Naive thymus-derived CD8-positive, alpha-beta T cell (primary cell): ENCODE measurements at regions not wholly inside any gene's neighbourhood (a gene's known extent, or its start where the extent isn't known, plus 50 kb on each side); places are given as distances from the start of the nearest gene placed in this dataset.
A peak's percentile ranks its signal among the peaks of the same experiment; 100 is the strongest.
"Not testable (repeated sequence)": the region's sequence is repeated elsewhere in the genome, so short reads cannot be mapped to it uniquely, and the experiment has no call there.

Source experiments
- ATAC-seq, 2 donors: fragments of 150-1000 bp; cut with Tn5 transposase in 1 of 2; sonication (Bioruptor Pico), chemical (Tn5 transposase) in 1 of 2; 1 replicate in 1 of 2; 2 replicates in 1 of 2; pipeline ENCODE4 v1.10.0; 2021; ENCODE audit warnings: mild to moderate bottlenecking in 2 of 2, moderate library complexity in 2 of 2
- POLR2A ChIA-PET: fragments of 350-600 bp; sonication (Branson Sonifier 250); formaldehyde crosslinking; loops from one replicate; lab custom pipeline; 2021; ENCODE audit warnings: antibody characterized with exemption; lab: Charles Lee
- DNase-seq, 10 donors: peaks; one replicate each; pipeline versions ENCODE4 v3.0.0 to v3.0.0-alpha.2; 2020 to 2022
- H3K27ac Mint-ChIP-seq, 10 donors: one replicate each; pipeline ENCODE4 v1.8.0; 2020 to 2022; ENCODE audit warnings: mild to moderate bottlenecking in 10 of 10, mixed read lengths in 10 of 10, moderate library complexity in 4 of 10, inconsistent platforms in 1 of 10
- H3K27me3 Mint-ChIP-seq, 5 donors: one replicate each; pipeline ENCODE4 v1.8.0; 2021 to 2022; ENCODE audit warnings: mixed read lengths in 5 of 5
- H3K36me3 Mint-ChIP-seq, 3 donors: one replicate each; pipeline ENCODE4 v1.8.0; 2020 to 2022; ENCODE audit warnings: mixed read lengths in 3 of 3, mild to moderate bottlenecking in 2 of 3, inconsistent platforms in 1 of 3
- H3K4me1 Mint-ChIP-seq, 4 donors: one replicate each; pipeline ENCODE4 v1.8.0; 2021 to 2022; ENCODE audit warnings: mixed read lengths in 4 of 4
- H3K4me3 Mint-ChIP-seq, 10 donors: one replicate each; pipeline ENCODE4 v1.8.0; 2020 to 2022; ENCODE audit warnings: mild to moderate bottlenecking in 10 of 10, mixed read lengths in 10 of 10, moderate library complexity in 6 of 10, inconsistent platforms in 1 of 10
- H3K9me3 Mint-ChIP-seq, 9 donors: one replicate each; pipeline ENCODE4 v1.8.0; 2020 to 2022; ENCODE audit warnings: mixed read lengths in 9 of 9, mild to moderate bottlenecking in 3 of 9, inconsistent platforms in 1 of 9, moderate library complexity in 1 of 9

- POLR2A ChIA-PET, H3K4me3 Mint-ChIP-seq, ATAC-seq, H3K27ac Mint-ChIP-seq, H3K27me3 Mint-ChIP-seq, DNase-seq: not testable (repeated sequence)
- Mint-ChIP-seq H3K36me3 (peaks cover 0 to 16% (median 0%) of the 10 kb centered on the region in 3 donors), H3K9me3 (peaks cover 9 to 87% (median 33%) of the 10 kb centered on the region in 9 donors), H3K4me1 (peaks cover 0 to 16% (median 0%) of the 10 kb centered on the region in 4 donors)
Observed at GRCh38 chrY:10958122-10958521, 1430.4 kb downstream of the TSPY10 start.

- ATAC-seq = no peak
- POLR2A ChIA-PET = no interaction called here
- Mint-ChIP-seq H3K9me3 (peaks cover 19 to 94% (median 35%) of the 10 kb centered on the region in 9 donors), H3K4me3 (no peak overlapping the region), H3K4me1 (peaks cover 0 to 6% (median under 1%) of the 10 kb centered on the region in 4 donors), H3K27me3 (no peaks in the 10 kb centered on the region), H3K36me3 (peaks cover 0 to 2% (median 0%) of the 10 kb centered on the region in 3 donors), H3K27ac (no peak overlapping the region)
- DNase-seq = no peak
Observed at GRCh38 chrY:10973422-10973821, 1445.7 kb downstream of the TSPY10 start.

- Mint-ChIP-seq H3K9me3 (peaks cover 19 to 100% (median 56%) of the 10 kb centered on the region in 9 donors), H3K27me3 (no peaks in the 10 kb centered on the region), H3K4me3 (no peak overlapping the region), H3K4me1 (peaks cover 0 to 11% (median 0%) of the 10 kb centered on the region in 4 donors), H3K27ac (no peak overlapping the region), H3K36me3 (peaks cover 0 to 32% (median 3%) of the 10 kb centered on the region in 3 donors)
- no peak for ATAC-seq
- POLR2A ChIA-PET = no interaction called here
- DNase-seq = no peak
Observed at GRCh38 chrY:10986655-10987054, 1459.0 kb downstream of the TSPY10 start.

GRCh38 chrY:10987626-10988025, 1459.9 kb downstream of the TSPY10 start:
- Mint-ChIP-seq H3K4me3 (no peak overlapping the region), H3K27ac (no peak overlapping the region), H3K9me3 (peaks cover 20 to 100% (median 55%) of the 10 kb centered on the region in 9 donors), H3K4me1 (peaks cover 0 to 9% (median 0%) of the 10 kb centered on the region in 4 donors), H3K36me3 (peaks cover 0 to 32% (median 3%) of the 10 kb centered on the region in 3 donors), H3K27me3 (no peaks in the 10 kb centered on the region)
- POLR2A ChIA-PET = no interaction called here
- DNase-seq (no peak), ATAC-seq (no peak)

GRCh38 chrY:10993955-10994354, 1466.3 kb downstream of the TSPY10 start:
- Mint-ChIP-seq H3K4me3 (no peak overlapping the region), H3K27ac (no peak overlapping the region)
- POLR2A ChIA-PET = no interaction called here

GRCh38 chrY:10999715-11000114, 1472.0 kb downstream of the TSPY10 start:
- H3K4me3 Mint-ChIP-seq, H3K27me3 Mint-ChIP-seq, H3K27ac Mint-ChIP-seq, POLR2A ChIA-PET, ATAC-seq, H3K4me1 Mint-ChIP-seq: not testable (repeated sequence)
- Mint-ChIP-seq H3K9me3 (peaks cover 14 to 93% (median 25%) of the 10 kb centered on the region in 9 donors), H3K36me3 (peaks cover 0 to 11% (median 2%) of the 10 kb centered on the region in 3 donors)
- DNase-seq = peak in 1 of 10 donors; percentile 0

More at GRCh38 chrY:10993955-10994354, 1466.3 kb downstream of the TSPY10 start:
- Mint-ChIP-seq H3K27me3 (no peaks in the 10 kb centered on the region), H3K36me3 (peaks cover 0 to 4% (median 0%) of the 10 kb centered on the region in 3 donors), H3K9me3 (peaks cover 22 to 100% (median 39%) of the 10 kb centered on the region in 9 donors), H3K4me1 (peaks cover 0 to 11% (median 0%) of the 10 kb centered on the region in 4 donors)
- DNase-seq (no peak), ATAC-seq (no peak)

- Mint-ChIP-seq H3K36me3 (peaks cover 0 to 12% (median 2%) of the 10 kb centered on the region in 3 donors), H3K4me1 (peaks cover 0 to 10% (median 0%) of the 10 kb centered on the region in 4 donors), H3K9me3 (peaks cover 11 to 100% (median 32%) of the 10 kb centered on the region in 9 donors)
- DNase-seq, ATAC-seq, H3K27me3 Mint-ChIP-seq, H3K27ac Mint-ChIP-seq, H3K4me3 Mint-ChIP-seq, POLR2A ChIA-PET: not testable (repeated sequence)
Observed at GRCh38 chrY:11014229-11014628, 1486.5 kb downstream of the TSPY10 start.

GRCh38 chrY:11022734-11023133, 1495.1 kb downstream of the TSPY10 start:
- Mint-ChIP-seq H3K27me3 (peaks cover 0 to 9% (median 0%) of the 10 kb centered on the region in 5 donors), H3K4me1 (peaks cover 0 to 17% (median 0%) of the 10 kb centered on the region in 4 donors), H3K4me3 (no peak overlapping the region), H3K27ac (no peak overlapping the region), H3K9me3 (peaks cover 24 to 92% (median 40%) of the 10 kb centered on the region in 9 donors), H3K36me3 (peaks cover 0 to 6% (median 2%) of the 10 kb centered on the region in 3 donors)
- no peak for ATAC-seq
- POLR2A ChIA-PET = no interaction called here
- DNase-seq = no peak

- Mint-ChIP-seq H3K36me3 (peaks cover 0 to 1% (median 0%) of the 10 kb centered on the region in 3 donors), H3K4me3 (no peak overlapping the region), H3K27ac (no peak overlapping the region), H3K27me3 (no peaks in the 10 kb centered on the region), H3K9me3 (peaks cover 0 to 35% (median 11%) of the 10 kb centered on the region in 9 donors), H3K4me1 (peaks cover 0 to 2% (median 0%) of the 10 kb centered on the region in 4 donors)
- no peak for ATAC-seq
- POLR2A ChIA-PET = no interaction called here
- no peak for DNase-seq
Observed at GRCh38 chrY:11044234-11044883, 1516.7 kb downstream of the TSPY10 start.

GRCh38 chrY:11063486-11063885, 1535.8 kb downstream of the TSPY10 start:
- peaks cover 0 to 3% (median 0%) of the 10 kb centered on the region in 5 donors for H3K27me3 Mint-ChIP-seq
- no peaks in the 10 kb centered on the region for H3K4me1 Mint-ChIP-seq
- ATAC-seq (no peak), DNase-seq (no peak)
- H3K9me3 Mint-ChIP-seq = peaks cover 0 to 10% (median 0%) of the 10 kb centered on the region in 9 donors
- H3K4me3 Mint-ChIP-seq = no peak overlapping the region
- H3K27ac Mint-ChIP-seq = no peak overlapping the region
- no peaks in the 10 kb centered on the region for H3K36me3 Mint-ChIP-seq
- POLR2A ChIA-PET = no interaction called here

- Mint-ChIP-seq H3K27ac (no peak overlapping the region), H3K36me3 (no peaks in the 10 kb centered on the region), H3K4me3 (no peak overlapping the region), H3K27me3 (peaks cover 0 to 3% (median 0%) of the 10 kb centered on the region in 5 donors), H3K9me3 (peaks cover 0 to 10% (median 0%) of the 10 kb centered on the region in 9 donors), H3K4me1 (no peaks in the 10 kb centered on the region)
- POLR2A ChIA-PET = no interaction called here
- DNase-seq (no peak), ATAC-seq (no peak)
Observed at GRCh38 chrY:11063960-11064359, 1536.3 kb downstream of the TSPY10 start.

- Mint-ChIP-seq H3K4me1 (no peaks in the 10 kb centered on the region), H3K27ac (no peak overlapping the region), H3K4me3 (no peak overlapping the region), H3K36me3 (no peaks in the 10 kb centered on the region), H3K9me3 (peaks cover 0 to 10% (median 0%) of the 10 kb centered on the region in 9 donors), H3K27me3 (peaks cover 0 to 3% (median 0%) of the 10 kb centered on the region in 5 donors)
- ATAC-seq (no peak), DNase-seq (no peak)
- POLR2A ChIA-PET = no interaction called here
Observed at GRCh38 chrY:11064376-11064775, 1536.7 kb downstream of the TSPY10 start.

GRCh38 chrY:11069271-11069670, 1541.6 kb downstream of the TSPY10 start:
- Mint-ChIP-seq H3K9me3 (peaks cover 0 to 7% (median 0%) of the 10 kb centered on the region in 9 donors), H3K27ac (peak overlapping the region in 1 of 10 donors; percentile 69), H3K27me3 (peaks cover 0 to 4% (median 0%) of the 10 kb centered on the region in 5 donors), H3K36me3 (no peaks in the 10 kb centered on the region), H3K4me1 (no peaks in the 10 kb centered on the region), H3K4me3 (no peak overlapping the region)
- POLR2A ChIA-PET = no interaction called here
- ATAC-seq (no peak), DNase-seq (no peak)
